Gastrocnemius medialis (tissue), 4 donors: ENCODE measurements at regions not wholly inside any gene's neighbourhood (a gene's known extent, or its start where the extent isn't known, plus 50 kb on each side); places are given as distances from the start of the nearest gene placed in this dataset.

Source experiments
- ATAC-seq, 2 donors: fragments of 150-250 bp; one replicate each; pipeline ENCODE4 v1.9.1; 2016
- DNase-seq, 2 donors: peaks; one replicate each; pipeline ENCODE4 v3.0.0-alpha.2; 2019
- H3K27ac ChIP-seq, 4 donors: fragments of 200-600 bp; sonication (generic); 1 replicate in 1 of 4; 2 replicates in 3 of 4; pipeline ENCODE4 v1.5.1; 2016 to 2018; ENCODE audit warnings: mild to moderate bottlenecking in 2 of 4, moderate library complexity in 1 of 4
- H3K27me3 ChIP-seq, 3 donors: fragments of 200-600 bp; sonication (generic) in 2 of 3; 1 replicate in 1 of 3; 2 replicates in 2 of 3; pipeline versions ENCODE4 v1.5.1 to v1.6.0; 2016 to 2019; ENCODE audit warnings: mild to moderate bottlenecking in 1 of 3, moderate library complexity in 1 of 3
- H3K36me3 ChIP-seq, 2 donors: fragments of 200-600 bp; sonication (generic) in 1 of 2; one replicate each; pipeline ENCODE4 v1.5.1; 2017 to 2018
- H3K4me1 ChIP-seq, 2 donors: fragments of 200-600 bp; sonication (generic) in 1 of 2; one replicate each; pipeline ENCODE4 v1.5.1; 2016 to 2017; ENCODE audit warnings: mild to moderate bottlenecking in 2 of 2
- H3K4me3 ChIP-seq, 4 donors: fragments of 200-600 bp; sonication (generic) in 3 of 4; 1 replicate in 1 of 4; 2 replicates in 3 of 4; pipeline ENCODE4 v1.5.1; 2016 to 2019; ENCODE audit warnings: mild to moderate bottlenecking in 2 of 4
- H3K9me3 ChIP-seq, 3 donors: fragments of 200-600 bp; sonication (generic) in 2 of 3; 1 replicate in 1 of 3; 2 replicates in 2 of 3; pipeline ENCODE4 v1.5.1; 2016 to 2019
- CTCF ChIP-seq, 5 experiments: fragments of 450-650 bp in 3 of 5; fragments of 200-600 bp in 2 of 5; sonication (generic) in 2 of 5; IDR thresholded peaks in 4 of 5; conservative IDR thresholded peaks in 1 of 5; 1 replicate in 4 of 5; 2 replicates in 1 of 5; pipeline ENCODE4 v1.5.1; 2016 to 2019; ENCODE audit warnings: antibody characterized with exemption in 5 of 5, mild to moderate bottlenecking in 3 of 5, moderate library complexity in 3 of 5
- POLR2A ChIP-seq, 2 donors: fragments of 450-650 bp; IDR thresholded peaks; one replicate each; pipeline ENCODE4 v1.6.1; 2017; ENCODE audit warnings: antibody characterized with exemption in 2 of 2, mild to moderate bottlenecking in 2 of 2, moderate library complexity in 2 of 2
- in situ Hi-C, 4 donors: fragments of 200-750 bp; cut with MboI; loops; one replicate each; pipeline versions ENCODE4 v1.15.0 to v1.8.0; 2017; ENCODE audit warnings: low sequenced_read_pairs in 4 of 4
- intact Hi-C: fragments of 100-400 bp; cut with DNase I; formaldehyde crosslinking; loops from one replicate; pipeline ENCODE4 v1.15.1; 2023; ENCODE audit warnings: low total_unique reads

GRCh38 chr2:237251986-237252385 is 162.0 kb downstream of the COL6A3 start:
- in situ Hi-C loops (no loop called here), intact Hi-C loops (no loop called here)
- ATAC-seq = no peak
- H3K36me3 ChIP-seq = no peaks in the 10 kb centered on the region
- no peaks in the 10 kb centered on the region for H3K9me3 ChIP-seq
- H3K27ac ChIP-seq = no peak overlapping the region
- DNase-seq = no peak
- no peaks in the 10 kb centered on the region for H3K4me1 ChIP-seq
- H3K4me3 ChIP-seq = no peak overlapping the region
- H3K27me3 ChIP-seq = no peaks in the 10 kb centered on the region
- TF ChIP-seq CTCF (IDR thresholded peaks at IDR 0.05 in 4 of 5, conservative IDR thresholded peaks at IDR 0.05 in 1 of 5) (no peak), POLR2A (IDR thresholded peaks at IDR 0.05) (no peak)

- in situ Hi-C loops (no loop called here), intact Hi-C loops (no loop called here)
- Histone ChIP-seq H3K9me3 (no peaks in the 10 kb centered on the region), H3K27ac (peak overlapping the region in 2 of 4 donors; percentile 52 to 54), H3K36me3 (no peaks in the 10 kb centered on the region), H3K27me3 (no peaks in the 10 kb centered on the region), H3K4me3 (no peak overlapping the region), H3K4me1 (no peaks in the 10 kb centered on the region)
- TF ChIP-seq CTCF (IDR thresholded peaks at IDR 0.05 in 4 of 5, conservative IDR thresholded peaks at IDR 0.05 in 1 of 5) (no peak), POLR2A (IDR thresholded peaks at IDR 0.05) (no peak)
- DNase-seq = no peak
- peak; percentile 38 to 43 for ATAC-seq
Observed at GRCh38 chr2:237253046-237253702, 160.8 kb downstream of the COL6A3 start.

GRCh38 chr2:237254369-237254861 is 159.5 kb downstream of the COL6A3 start:
- ATAC-seq = peak; percentile 24 to 25
- Histone ChIP-seq H3K4me3 (no peak overlapping the region), H3K27ac (peak overlapping the region; percentile 29 to 54 (median 52)), H3K36me3 (no peaks in the 10 kb centered on the region), H3K27me3 (no peaks in the 10 kb centered on the region), H3K9me3 (no peaks in the 10 kb centered on the region), H3K4me1 (no peaks in the 10 kb centered on the region)
- TF ChIP-seq POLR2A (IDR thresholded peaks at IDR 0.05) (no peak), CTCF (IDR thresholded peaks at IDR 0.05 in 4 of 5, conservative IDR thresholded peaks at IDR 0.05 in 1 of 5) (no peak)
- DNase-seq = no peak
- intact Hi-C loops = no loop called here
- in situ Hi-C loops = no loop called here

GRCh38 chr2:237254911-237255578 is 158.9 kb downstream of the COL6A3 start:
- no peaks in the 10 kb centered on the region for H3K36me3 ChIP-seq
- DNase-seq = no peak
- H3K4me3 ChIP-seq = no peak overlapping the region
- intact Hi-C loops = loop anchor here (5.0 kb wide), 2 partner anchors 67 to 78 kb away; no protein-coding TSS in a partner anchor
- no peaks in the 10 kb centered on the region for H3K9me3 ChIP-seq
- in situ Hi-C loops = no loop called here
- peak overlapping the region; percentile 25 to 73 (median 62) for H3K27ac ChIP-seq
- ATAC-seq = no peak
- no peaks in the 10 kb centered on the region for H3K4me1 ChIP-seq
- no peak for TF ChIP-seq CTCF (IDR thresholded peaks at IDR 0.05 in 4 of 5, conservative IDR thresholded peaks at IDR 0.05 in 1 of 5)
- no peak for TF ChIP-seq POLR2A (IDR thresholded peaks at IDR 0.05)
- H3K27me3 ChIP-seq = no peaks in the 10 kb centered on the region
